NCI-H1105 (cell line): ENCODE measurements at regions not wholly inside any gene's neighbourhood (a gene's known extent, or its start where the extent isn't known, plus 50 kb on each side); places are given as distances from the start of the nearest gene placed in this dataset.

ENCODE experiments used
- DNase-seq: peaks from one replicate; lab custom pipeline; 2025; lab: John Stamatoyannopoulos, UW

DNA sequence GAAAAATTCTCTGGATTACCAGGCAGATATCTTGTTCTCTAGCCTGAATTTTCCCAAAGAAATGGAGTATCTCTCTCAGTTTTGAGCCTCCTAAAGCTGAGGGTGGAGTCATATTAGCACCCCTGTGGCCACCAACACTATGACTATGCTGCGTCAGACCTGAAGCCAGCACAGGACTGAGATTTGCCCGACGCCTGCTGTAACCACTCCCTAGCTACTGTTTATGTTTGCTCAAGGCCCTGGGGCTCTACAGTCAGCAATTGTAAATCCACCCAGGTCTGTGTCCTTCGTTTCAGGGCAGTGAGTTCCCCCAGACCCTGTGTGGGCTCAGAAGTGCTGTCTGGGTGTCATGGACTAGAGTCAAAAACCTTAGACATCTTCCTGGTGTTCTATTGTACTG lies 61.4 kb downstream of the ZXDA start:
- DNase-seq: no peak

GRCh38 chrX:57822818-57823217 lies 87.4 kb downstream of the ZXDA start:
- peak; percentile 17 for DNase-seq

DNA sequence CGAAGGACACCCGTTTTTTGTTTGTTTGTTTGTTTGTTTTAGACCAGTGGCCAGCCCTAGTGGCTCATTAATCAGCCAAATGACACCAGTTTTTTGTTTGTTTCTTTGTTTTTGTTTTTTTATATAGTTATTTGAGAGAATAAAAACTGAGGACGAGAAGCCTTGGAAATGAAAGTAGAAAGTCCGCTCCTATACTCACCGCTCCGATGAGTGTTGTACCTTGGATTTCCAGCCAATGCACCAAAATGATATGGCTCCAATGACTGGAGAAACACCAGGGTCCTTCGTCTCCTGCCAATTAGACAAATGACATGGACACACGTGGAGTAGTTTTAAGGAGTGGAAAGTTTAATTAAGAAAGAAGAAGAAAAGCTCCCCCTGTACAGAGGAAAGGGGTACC lies 87.9 kb downstream of the ZXDA start:
- DNase-seq: no peak

DNA sequence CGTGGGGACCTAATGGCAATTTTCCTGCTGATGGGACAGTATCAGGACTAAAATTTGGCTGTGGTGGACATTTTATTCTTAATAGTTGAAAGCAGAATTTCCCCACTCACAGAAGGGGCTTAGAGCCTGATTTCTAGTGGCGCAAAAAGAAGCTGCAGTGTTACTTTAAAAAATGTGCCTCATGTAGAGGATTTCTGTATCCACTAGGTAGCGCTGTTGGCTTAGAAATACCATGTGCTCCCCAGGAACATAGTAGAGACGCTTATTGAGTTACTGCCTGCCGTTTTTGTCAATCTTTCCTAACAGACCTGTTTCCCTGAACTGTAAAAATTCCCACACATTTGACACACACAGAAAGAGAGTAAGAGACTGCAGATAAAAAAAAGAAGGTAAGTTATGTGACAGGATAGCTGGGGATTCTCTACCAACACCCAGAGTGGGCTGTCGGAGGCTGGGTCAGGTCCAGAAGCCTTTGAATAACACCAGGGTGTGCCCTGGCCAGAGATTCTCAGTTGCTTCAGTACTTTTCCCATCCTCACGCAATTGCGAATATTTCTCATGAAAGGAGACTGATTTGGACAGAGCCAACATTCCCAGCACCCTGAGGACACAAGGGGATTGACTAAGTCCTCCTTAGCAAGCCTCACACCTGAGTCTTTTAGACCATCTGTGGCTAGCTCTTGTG lies 88.4 kb downstream of the ZXDA start:
- DNase-seq: peak; percentile 34

- no peak for DNase-seq
Measured at GRCh38 chrX:57817302-57817701, 93.0 kb downstream of the ZXDA start.

DNA sequence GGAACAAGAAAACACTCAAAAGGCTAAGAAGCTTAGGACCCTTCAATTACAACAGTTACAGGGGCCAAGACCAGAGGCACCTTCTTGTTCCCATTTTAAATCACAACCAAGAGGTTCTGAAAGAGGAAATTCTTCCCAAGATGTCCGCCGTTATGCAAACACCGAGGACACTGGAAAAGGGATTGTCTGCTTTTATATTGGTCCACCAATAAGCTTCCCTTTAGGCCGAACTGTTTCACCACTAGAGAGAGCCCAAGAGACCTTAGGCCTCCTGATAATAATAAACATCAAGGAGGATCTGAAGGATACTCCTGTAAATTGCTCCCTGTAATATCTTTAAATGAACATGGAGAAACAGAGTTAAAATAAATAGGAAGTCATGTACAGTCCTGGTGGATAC lies 92.6 kb upstream of the NLRP2B start:
- no peak for DNase-seq

DNA sequence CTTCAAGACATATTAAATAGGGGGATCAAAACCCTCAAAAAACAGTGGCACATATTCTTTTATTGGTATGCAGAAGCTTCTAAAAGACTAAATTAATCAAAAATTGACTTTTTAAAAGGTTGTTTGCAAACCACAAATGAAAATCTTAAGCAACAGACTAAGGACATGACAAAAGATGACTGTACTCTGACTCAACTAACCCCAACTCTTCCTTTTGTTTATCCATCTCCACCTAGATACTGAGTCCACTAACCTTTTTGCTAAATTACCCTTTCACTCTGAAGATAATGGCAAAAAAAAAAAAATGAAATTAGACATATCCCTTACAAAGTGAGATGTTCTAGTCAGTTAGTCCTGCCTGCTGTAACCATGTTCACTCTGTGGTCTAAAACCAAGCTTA lies 91.6 kb upstream of the NLRP2B start:
- DNase-seq: no peak

DNA sequence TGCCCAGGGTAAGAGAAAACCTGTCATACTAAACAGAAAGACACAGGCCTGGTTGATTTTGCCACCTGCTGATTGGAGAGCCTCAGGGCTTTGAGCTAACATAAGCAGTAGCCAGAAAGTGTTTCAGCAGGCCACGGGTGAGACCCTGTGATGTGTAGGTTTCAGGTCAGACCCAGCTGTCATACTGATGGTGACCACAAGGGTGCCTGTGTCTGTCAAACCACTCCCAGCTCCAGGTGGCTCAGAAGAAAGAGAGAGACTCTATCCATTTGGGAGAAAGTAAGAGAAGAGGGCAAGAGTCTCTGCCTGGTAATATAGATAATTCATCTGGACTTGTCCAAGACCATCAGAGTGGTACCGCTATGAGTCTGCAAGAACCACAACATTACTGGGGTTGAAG lies 72.8 kb upstream of the NLRP2B start:
- DNase-seq: no peak

DNA sequence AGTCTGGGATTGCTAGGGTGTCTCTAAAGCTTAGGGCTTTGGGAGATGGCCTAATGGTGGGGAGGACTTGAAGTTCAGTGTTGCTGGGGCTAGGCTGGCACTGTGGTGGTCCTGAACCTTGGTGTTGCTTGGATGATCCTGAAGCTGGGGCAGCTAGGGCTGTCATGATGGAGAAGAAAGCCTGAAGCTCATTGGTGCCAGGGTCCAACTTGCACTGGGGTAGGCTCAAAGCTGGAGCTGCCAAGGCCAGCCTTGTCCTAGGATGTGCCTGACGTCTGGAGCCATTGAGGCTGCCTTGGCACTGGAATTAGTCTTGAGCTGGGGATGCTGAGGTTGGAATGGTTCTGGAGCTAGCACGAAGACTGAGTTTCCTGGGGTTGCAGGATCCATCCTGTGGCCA lies 61.0 kb upstream of the NLRP2B start:
- no peak for DNase-seq

- DNase-seq: no peak
Measured at GRCh38 chrX:57737881-57738280, 57.8 kb upstream of the NLRP2B start.
